ENCODE measurements at regions not wholly inside any gene's neighbourhood (a gene's known extent, or its start where the extent isn't known, plus 50 kb on each side); places are given as distances from the start of the nearest gene placed in this dataset.

- Histone ChIP-seq H3K27ac (ENCODE audit: low read depth in 1 of 2, low read length in 2 of 2) (no peak overlapping the region), H3K9me3 (ENCODE audit: control insufficient read depth in 4 of 4, low read length in 3 of 4) (no peaks in the 10 kb centered on the region), H3K9ac (ENCODE audit: low read depth in 1 of 2, low read length in 2 of 2) (no peak overlapping the region), H3K27me3 (ENCODE audit: control insufficient read depth in 4 of 4, insufficient read depth in 4 of 4, low read length in 3 of 4) (no peaks in the 10 kb centered on the region), H3K4me3 (ENCODE audit: low read depth in 1 of 3, low read length in 3 of 3) (no peak overlapping the region), H3K4me1 (ENCODE audit: control insufficient read depth in 4 of 4, insufficient read depth in 4 of 4, low read length in 3 of 4) (no peaks in the 10 kb centered on the region), H3K36me3 (ENCODE audit: control insufficient read depth in 4 of 4, insufficient read depth in 3 of 4, low read depth in 1 of 4, low read length in 3 of 4) (no peaks in the 10 kb centered on the region)
- WGBS = 91% methylated on average over 1 of the region's 1 CpG
- TF ChIP-seq YY1 (IDR thresholded peaks at IDR 0.05) (no peak), HNF4G (IDR thresholded peaks at IDR 0.05) (no peak)
- DNase-seq (ENCODE audit: low spot score) = no peak
Measured at GRCh38 chr2:187638840-187639239, 84.6 kb upstream of the TFPI start.

GRCh38 chr2:187640926-187641510, 86.8 kb upstream of the TFPI start:
- Histone ChIP-seq H3K27ac (ENCODE audit: low read depth in 1 of 2, low read length in 2 of 2) (no peak overlapping the region), H3K36me3 (ENCODE audit: control insufficient read depth in 4 of 4, insufficient read depth in 3 of 4, low read depth in 1 of 4, low read length in 3 of 4) (no peaks in the 10 kb centered on the region), H3K27me3 (ENCODE audit: control insufficient read depth in 4 of 4, insufficient read depth in 4 of 4, low read length in 3 of 4) (no peaks in the 10 kb centered on the region), H3K4me1 (ENCODE audit: control insufficient read depth in 4 of 4, insufficient read depth in 4 of 4, low read length in 3 of 4) (no peaks in the 10 kb centered on the region), H3K4me3 (ENCODE audit: low read depth in 1 of 3, low read length in 3 of 3) (no peak overlapping the region), H3K9ac (ENCODE audit: low read depth in 1 of 2, low read length in 2 of 2) (no peak overlapping the region), H3K9me3 (ENCODE audit: control insufficient read depth in 4 of 4, low read length in 3 of 4) (no peaks in the 10 kb centered on the region)
- WGBS = 79% methylated on average over 6 of the region's 6 CpGs
- no peak for DNase-seq (ENCODE audit: low spot score)
- TF ChIP-seq HNF4G (IDR thresholded peaks at IDR 0.05) (no peak), TAF1 (conservative IDR thresholded peaks at IDR 0.05) (no peak), REST (IDR thresholded peaks at IDR 0.05) (no peak), EGR1 (IDR thresholded peaks at IDR 0.05; ENCODE audit: low read depth in 2 of 2) (no peak), YY1 (IDR thresholded peaks at IDR 0.05) (no peak), FOXA2 (IDR thresholded peaks at IDR 0.05) (no peak), NR2F2 (IDR thresholded peaks at IDR 0.05) (no peak), GABPA (IDR thresholded peaks at IDR 0.05 in 1 of 2, conservative IDR thresholded peaks at IDR 0.05 in 1 of 2) (no peak), RXRA (IDR thresholded peaks at IDR 0.05) (no peak), SP1 (IDR thresholded peaks at IDR 0.05) (no peak), JUND (IDR thresholded peaks at IDR 0.05) (no peak), RAD21 (IDR thresholded peaks at IDR 0.05) (no peak)
- TF ChIP-seq, protein P1, sequence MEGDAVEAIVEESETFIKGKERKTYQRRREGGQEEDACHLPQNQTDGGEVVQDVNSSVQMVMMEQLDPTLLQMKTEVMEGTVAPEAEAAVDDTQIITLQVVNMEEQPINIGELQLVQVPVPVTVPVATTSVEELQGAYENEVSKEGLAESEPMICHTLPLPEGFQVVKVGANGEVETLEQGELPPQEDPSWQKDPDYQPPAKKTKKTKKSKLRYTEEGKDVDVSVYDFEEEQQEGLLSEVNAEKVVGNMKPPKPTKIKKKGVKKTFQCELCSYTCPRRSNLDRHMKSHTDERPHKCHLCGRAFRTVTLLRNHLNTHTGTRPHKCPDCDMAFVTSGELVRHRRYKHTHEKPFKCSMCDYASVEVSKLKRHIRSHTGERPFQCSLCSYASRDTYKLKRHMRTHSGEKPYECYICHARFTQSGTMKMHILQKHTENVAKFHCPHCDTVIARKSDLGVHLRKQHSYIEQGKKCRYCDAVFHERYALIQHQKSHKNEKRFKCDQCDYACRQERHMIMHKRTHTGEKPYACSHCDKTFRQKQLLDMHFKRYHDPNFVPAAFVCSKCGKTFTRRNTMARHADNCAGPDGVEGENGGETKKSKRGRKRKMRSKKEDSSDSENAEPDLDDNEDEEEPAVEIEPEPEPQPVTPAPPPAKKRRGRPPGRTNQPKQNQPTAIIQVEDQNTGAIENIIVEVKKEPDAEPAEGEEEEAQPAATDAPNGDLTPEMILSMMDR (IDR thresholded peaks at IDR 0.05; ENCODE audit: low read depth, low read length, missing input control) = no peak
- TF ChIP-seq, protein P2, sequence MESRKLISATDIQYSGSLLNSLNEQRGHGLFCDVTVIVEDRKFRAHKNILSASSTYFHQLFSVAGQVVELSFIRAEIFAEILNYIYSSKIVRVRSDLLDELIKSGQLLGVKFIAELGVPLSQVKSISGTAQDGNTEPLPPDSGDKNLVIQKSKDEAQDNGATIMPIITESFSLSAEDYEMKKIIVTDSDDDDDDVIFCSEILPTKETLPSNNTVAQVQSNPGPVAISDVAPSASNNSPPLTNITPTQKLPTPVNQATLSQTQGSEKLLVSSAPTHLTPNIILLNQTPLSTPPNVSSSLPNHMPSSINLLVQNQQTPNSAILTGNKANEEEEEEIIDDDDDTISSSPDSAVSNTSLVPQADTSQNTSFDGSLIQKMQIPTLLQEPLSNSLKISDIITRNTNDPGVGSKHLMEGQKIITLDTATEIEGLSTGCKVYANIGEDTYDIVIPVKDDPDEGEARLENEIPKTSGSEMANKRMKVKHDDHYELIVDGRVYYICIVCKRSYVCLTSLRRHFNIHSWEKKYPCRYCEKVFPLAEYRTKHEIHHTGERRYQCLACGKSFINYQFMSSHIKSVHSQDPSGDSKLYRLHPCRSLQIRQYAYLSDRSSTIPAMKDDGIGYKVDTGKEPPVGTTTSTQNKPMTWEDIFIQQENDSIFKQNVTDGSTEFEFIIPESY (IDR thresholded peaks at IDR 0.05) = no peak
- TF ChIP-seq, protein P3, sequence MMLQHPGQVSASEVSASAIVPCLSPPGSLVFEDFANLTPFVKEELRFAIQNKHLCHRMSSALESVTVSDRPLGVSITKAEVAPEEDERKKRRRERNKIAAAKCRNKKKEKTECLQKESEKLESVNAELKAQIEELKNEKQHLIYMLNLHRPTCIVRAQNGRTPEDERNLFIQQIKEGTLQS (IDR thresholded peaks at IDR 0.05) = no peak

Data from liver (tissue), 8 donors.